Activated T-cell treated with anti-CD3 and anti-CD28 coated beads, Interleukin-2, amount 50 U/mL, for 24 hours (primary cell): ENCODE measurements at regions not wholly inside any gene's neighbourhood (a gene's known extent, or its start where the extent isn't known, plus 50 kb on each side); places are given as distances from the start of the nearest gene placed in this dataset.

Source experiments
- DNase-seq: peaks from one replicate; pipeline ENCODE4 v3.0.0-alpha.2; 2020
- H3K27ac Mint-ChIP-seq: 2 replicates; pipeline ENCODE4 v1.8.0; 2020; ENCODE audit warnings: mild to moderate bottlenecking, mixed read lengths
- H3K27me3 Mint-ChIP-seq: 2 replicates; pipeline ENCODE4 v1.8.0; 2020; ENCODE audit warnings: mixed read lengths
- H3K36me3 Mint-ChIP-seq: 2 replicates; pipeline ENCODE4 v1.8.0; 2020; ENCODE audit warnings: low read depth, mixed read lengths
- H3K4me1 Mint-ChIP-seq: 2 replicates; pipeline ENCODE4 v1.8.0; 2020; ENCODE audit warnings: low read depth, mixed read lengths
- H3K4me3 Mint-ChIP-seq: 2 replicates; pipeline ENCODE4 v1.8.0; 2020; ENCODE audit warnings: mild to moderate bottlenecking, moderate library complexity, mixed read lengths
- H3K9me3 Mint-ChIP-seq: 2 replicates; pipeline ENCODE4 v1.8.0; 2020; ENCODE audit warnings: mixed read lengths

DNA sequence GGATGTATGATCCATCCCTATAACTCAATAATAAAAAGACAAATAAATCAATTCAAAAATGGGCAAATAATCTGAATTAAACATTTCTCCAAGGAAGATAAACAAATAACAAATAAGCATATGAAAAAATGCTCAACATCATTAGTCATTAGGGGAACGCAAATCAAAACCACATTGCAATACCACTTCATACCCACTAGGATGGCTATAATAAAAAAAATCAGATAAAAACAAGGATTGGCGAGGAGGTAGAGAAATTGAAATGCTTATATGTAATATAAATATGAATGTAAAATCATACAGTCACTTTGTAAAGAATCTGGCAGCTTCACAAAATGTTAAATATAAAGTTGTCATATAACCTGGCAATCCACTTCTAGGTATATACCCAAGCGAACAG lies 52.3 kb upstream of the TBCA start:
- H3K27me3 Mint-ChIP-seq, result peaks cover 38% of the 10 kb centered on the region
- H3K4me3 Mint-ChIP-seq, result no peak overlapping the region
- H3K4me1 Mint-ChIP-seq, result no peaks in the 10 kb centered on the region
- H3K36me3 Mint-ChIP-seq, result no peaks in the 10 kb centered on the region
- no peak overlapping the region for H3K27ac Mint-ChIP-seq
- DNase-seq, result no peak
- H3K9me3 Mint-ChIP-seq, result no peaks in the 10 kb centered on the region
